B cell (primary cell): ENCODE measurements at regions not wholly inside any gene's neighbourhood (a gene's known extent, or its start where the extent isn't known, plus 50 kb on each side); places are given as distances from the start of the nearest gene placed in this dataset.

Experiments
- ATAC-seq: fragments of 200-7000 bp; cut with Tn5 transposase; one replicate; pipeline ENCODE4 v1.10.0; 2021; ENCODE audit warnings: low read depth, mild to moderate bottlenecking, moderate number of reproducible peaks, moderate library complexity
- CTCF ChIA-PET: fragments of 350-600 bp; sonication (Branson Sonifier 250); formaldehyde crosslinking; loops from one replicate; lab custom pipeline; 2021; ENCODE audit warnings: antibody characterized with exemption, inconsistent platforms; lab: Charles Lee
- POLR2A ChIA-PET: fragments of 350-600 bp; sonication (Branson Sonifier 250); formaldehyde crosslinking; loops from one replicate; lab custom pipeline; 2021; ENCODE audit warnings: antibody characterized with exemption; lab: Charles Lee
- DNase-seq: peaks from one replicate; pipeline ENCODE4 v3.0.0; 2013
- H2AFZ ChIP-seq: 2 replicates; pipeline ENCODE4 v1.6.1; 2012; ENCODE audit warnings: mild to moderate bottlenecking, low read depth, low read length; ENCODE audit not compliant: insufficient read depth, poor library complexity, severe bottlenecking
- H3K27ac ChIP-seq, 2 donors: 1 replicate in 1 of 2; 2 replicates in 1 of 2; pipeline ENCODE4 v1.5.1; 2012 to 2013; ENCODE audit warnings: low read length in 2 of 2, mild to moderate bottlenecking in 2 of 2, moderate library complexity in 1 of 2
- H3K27me3 ChIP-seq, 4 experiments: fragments of 200-600 bp in 1 of 4; sonication (generic) in 1 of 4; replicated peaks in 1 of 4; 1 replicate in 2 of 4; 2 replicates in 2 of 4; pipeline versions ENCODE4 v1.6.1 to v1.7.0; 2013 to 2016; ENCODE audit warnings: low read length in 3 of 4, mild to moderate bottlenecking in 2 of 4, mixed read lengths in 1 of 4, moderate library complexity in 1 of 4; ENCODE audit not compliant: insufficient read depth in 4 of 4, control insufficient read depth in 3 of 4; ENCODE audit errors: control extremely low read depth in 1 of 4
- H3K36me3 ChIP-seq, 2 experiments: replicated peaks in 1 of 2; 1 replicate in 1 of 2; 2 replicates in 1 of 2; pipeline versions ENCODE4 v1.6.1 to v1.7.1; 2013; ENCODE audit warnings: low read length in 1 of 2; ENCODE audit not compliant: insufficient read depth in 2 of 2, control insufficient read depth in 1 of 2; ENCODE audit errors: control extremely low read depth in 1 of 2, extremely low read depth in 1 of 2
- H3K4me1 ChIP-seq, 2 donors: fragments of 200-600 bp in 1 of 2; sonication (generic) in 1 of 2; 1 replicate in 1 of 2; 2 replicates in 1 of 2; pipeline versions ENCODE4 v1.5.1 to v1.6.1; 2013 to 2017; ENCODE audit warnings: low read length in 2 of 2; ENCODE audit not compliant: control insufficient read depth in 2 of 2, insufficient read depth in 2 of 2
- H3K4me2 ChIP-seq: replicated peaks from 2 replicates; pipeline ENCODE3; 2012; ENCODE audit warnings: mild to moderate bottlenecking, low read depth, low read length; ENCODE audit not compliant: poor library complexity, severe bottlenecking
- H3K4me3 ChIP-seq, 5 experiments: fragments of 200-600 bp in 1 of 5; sonication (generic) in 1 of 5; 1 replicate in 3 of 5; 2 replicates in 2 of 5; pipeline versions ENCODE4 v1.5.1 to v1.7.0; 2011 to 2016; ENCODE audit warnings: low read length in 4 of 5, mild to moderate bottlenecking in 4 of 5, low read depth in 2 of 5, control low read depth in 1 of 5, moderate library complexity in 1 of 5; ENCODE audit not compliant: insufficient read depth in 1 of 5; ENCODE audit errors: control extremely low read depth in 1 of 5, extremely low read depth in 1 of 5
- H3K79me2 ChIP-seq: fragments of 200-600 bp; sonication (generic); one replicate; pipeline ENCODE4 v1.6.0; 2016; ENCODE audit warnings: low read length; ENCODE audit not compliant: control insufficient read depth, insufficient read depth
- H3K9ac ChIP-seq: fragments of 200-600 bp; sonication (generic); 2 replicates; pipeline ENCODE4 v1.6.1; 2017; ENCODE audit warnings: mild to moderate bottlenecking, low read length, moderate library complexity
- H3K9me3 ChIP-seq, 3 donors: one replicate each; pipeline versions ENCODE4 v1.6.1 to v1.7.1; 2013; ENCODE audit warnings: low read length in 2 of 3; ENCODE audit not compliant: control insufficient read depth in 2 of 3, insufficient read depth in 1 of 3; ENCODE audit errors: control extremely low read depth in 1 of 3
- H4K20me1 ChIP-seq: 2 replicates; pipeline ENCODE4 v1.6.0; 2012; ENCODE audit warnings: mild to moderate bottlenecking, low read length; ENCODE audit not compliant: insufficient read depth, control insufficient read depth, poor library complexity, severe bottlenecking
- H3K27ac Mint-ChIP-seq: one replicate; pipeline ENCODE4 v1.8.0; 2021; ENCODE audit warnings: mixed read lengths
- H3K27me3 Mint-ChIP-seq: one replicate; pipeline ENCODE4 v1.8.0; 2021; ENCODE audit warnings: mixed read lengths
- H3K4me1 Mint-ChIP-seq: one replicate; pipeline ENCODE4 v1.8.0; 2021; ENCODE audit warnings: mixed read lengths
- H3K4me3 Mint-ChIP-seq: one replicate; pipeline ENCODE4 v1.8.0; 2021; ENCODE audit warnings: mixed read lengths
- H3K9me3 Mint-ChIP-seq: one replicate; pipeline ENCODE4 v1.8.0; 2022; ENCODE audit warnings: mixed read lengths; ENCODE audit not compliant: insufficient read depth
- EZH2 ChIP-seq: IDR thresholded peaks from 2 replicates; pipeline ENCODE4 v1.6.1; 2012; ENCODE audit warnings: borderline replicate concordance, low read depth, mild to moderate bottlenecking, moderate library complexity, low read length; ENCODE audit not compliant: insufficient read depth, poor library complexity, severe bottlenecking
- WGBS: methylation state at CpG from one replicate; pipeline ENCODE4 v1.1.5; 2013; ENCODE audit warnings: missing lambda C conversion rate; ENCODE audit not compliant: insufficient coverage; 5-methylcytosine and 5-hydroxymethylcytosine counted together
- intact Hi-C: fragments of 100-400 bp; cut with micrococcal nuclease; formaldehyde crosslinking; loops from one replicate; pipeline ENCODE4 v1.10.0; 2022
- TF ChIP-seq, protein P1 (sequence below): fragments of 200-600 bp; IDR thresholded peaks from one replicate; pipeline ENCODE4 v1.8.0; 2022; ENCODE audit warnings: antibody characterized with exemption, mild to moderate bottlenecking

DNA sequence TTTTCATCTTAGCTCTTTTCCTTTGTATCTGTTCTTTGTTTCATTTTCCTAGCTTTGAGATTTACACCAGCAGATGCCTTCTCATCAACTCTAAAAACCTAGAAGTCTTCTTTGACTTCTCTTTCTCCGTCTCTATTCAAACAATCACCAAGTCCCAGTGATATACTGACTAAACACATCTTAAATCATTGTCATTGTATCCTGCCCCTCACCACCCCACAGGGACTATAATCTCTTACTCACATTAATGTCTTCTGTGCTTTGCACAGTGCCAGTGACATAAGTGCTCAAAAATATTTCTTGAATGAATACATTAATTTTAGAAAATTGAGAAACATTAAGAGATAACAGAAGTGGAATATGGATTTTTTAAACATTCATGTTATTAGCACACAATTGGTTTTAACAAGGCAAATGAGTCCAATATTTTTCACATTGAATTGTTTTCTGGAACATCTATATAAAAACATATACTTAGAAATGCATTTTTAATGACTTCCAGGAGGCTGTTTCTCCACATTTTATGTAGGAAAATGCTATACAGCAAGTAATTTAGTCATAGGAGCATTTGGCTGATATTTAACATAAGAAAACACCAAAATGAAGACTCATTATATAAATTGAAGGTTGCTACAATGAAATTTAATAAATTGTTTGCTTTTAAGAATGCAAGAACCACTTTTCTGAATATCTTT is 472.8 kb upstream of the PRICKLE1 start:
- H3K27me3 Mint-ChIP-seq, result no peaks in the 10 kb centered on the region
- intact Hi-C loops, result no loop called here
- Histone ChIP-seq H3K27me3 (no peaks in the 10 kb centered on the region), H3K36me3 (no peaks in the 10 kb centered on the region), H3K4me1 (no peaks in the 10 kb centered on the region), H3K27ac (no peak overlapping the region), H3K9me3 (peaks cover 0 to 2% (median 0%) of the 10 kb centered on the region in 3 donors), H2AFZ (no peak overlapping the region), H4K20me1 (no peaks in the 10 kb centered on the region), H3K4me2 (no peak overlapping the region), H3K9ac (no peak overlapping the region), H3K79me2 (no peaks in the 10 kb centered on the region), H3K4me3 (no peak overlapping the region)
- H3K4me3 Mint-ChIP-seq, result no peak overlapping the region
- H3K9me3 Mint-ChIP-seq, result no peaks in the 10 kb centered on the region
- 100% methylated on average over 1 of the region's 1 CpG for WGBS
- H3K27ac Mint-ChIP-seq, result no peak overlapping the region
- H3K4me1 Mint-ChIP-seq, result no peaks in the 10 kb centered on the region
- POLR2A ChIA-PET, result no interaction called here
- TF ChIP-seq, protein P1, sequence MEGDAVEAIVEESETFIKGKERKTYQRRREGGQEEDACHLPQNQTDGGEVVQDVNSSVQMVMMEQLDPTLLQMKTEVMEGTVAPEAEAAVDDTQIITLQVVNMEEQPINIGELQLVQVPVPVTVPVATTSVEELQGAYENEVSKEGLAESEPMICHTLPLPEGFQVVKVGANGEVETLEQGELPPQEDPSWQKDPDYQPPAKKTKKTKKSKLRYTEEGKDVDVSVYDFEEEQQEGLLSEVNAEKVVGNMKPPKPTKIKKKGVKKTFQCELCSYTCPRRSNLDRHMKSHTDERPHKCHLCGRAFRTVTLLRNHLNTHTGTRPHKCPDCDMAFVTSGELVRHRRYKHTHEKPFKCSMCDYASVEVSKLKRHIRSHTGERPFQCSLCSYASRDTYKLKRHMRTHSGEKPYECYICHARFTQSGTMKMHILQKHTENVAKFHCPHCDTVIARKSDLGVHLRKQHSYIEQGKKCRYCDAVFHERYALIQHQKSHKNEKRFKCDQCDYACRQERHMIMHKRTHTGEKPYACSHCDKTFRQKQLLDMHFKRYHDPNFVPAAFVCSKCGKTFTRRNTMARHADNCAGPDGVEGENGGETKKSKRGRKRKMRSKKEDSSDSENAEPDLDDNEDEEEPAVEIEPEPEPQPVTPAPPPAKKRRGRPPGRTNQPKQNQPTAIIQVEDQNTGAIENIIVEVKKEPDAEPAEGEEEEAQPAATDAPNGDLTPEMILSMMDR, result no peak
- TF ChIP-seq EZH2, result no peak
- DNase-seq, result no peak
- no peak for ATAC-seq
- CTCF ChIA-PET, result no interaction called here

DNA sequence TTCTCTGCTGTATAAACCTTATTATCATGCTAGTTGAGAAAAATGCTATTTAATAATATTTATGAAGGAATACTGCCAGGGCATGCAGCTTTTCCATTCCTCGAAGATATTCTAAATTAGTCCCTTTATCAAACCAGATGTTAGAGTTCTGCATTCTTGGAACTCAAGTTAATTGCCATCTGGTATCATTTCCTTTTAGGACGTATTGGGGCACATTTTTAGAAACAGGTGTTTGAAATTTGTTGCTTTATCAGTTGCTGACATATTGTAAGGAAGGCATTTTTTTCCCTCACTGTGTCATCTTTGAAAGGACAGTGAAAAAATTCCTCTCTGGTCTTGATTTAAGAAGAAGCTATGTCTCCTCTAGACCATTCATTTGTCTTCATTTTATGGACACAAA is 471.2 kb upstream of the PRICKLE1 start:
- TF ChIP-seq, protein P1, result no peak
- no peak for TF ChIP-seq EZH2
- Mint-ChIP-seq H3K27me3 (no peaks in the 10 kb centered on the region), H3K27ac (no peak overlapping the region), H3K4me1 (no peaks in the 10 kb centered on the region), H3K9me3 (no peaks in the 10 kb centered on the region), H3K4me3 (no peak overlapping the region)
- ATAC-seq, result no peak
- ChIA-PET POLR2A (no interaction called here), CTCF (interaction anchor here (0.6 kb wide), 1 partner anchor 345 kb away, joined by 3 read pairs; no protein-coding TSS in a partner anchor)
- Histone ChIP-seq H2AFZ (no peak overlapping the region), H3K9ac (no peak overlapping the region), H3K4me2 (no peak overlapping the region), H3K79me2 (no peaks in the 10 kb centered on the region), H3K4me3 (no peak overlapping the region), H4K20me1 (no peaks in the 10 kb centered on the region), H3K27me3 (no peaks in the 10 kb centered on the region), H3K9me3 (peaks cover 0 to 2% (median 0%) of the 10 kb centered on the region in 3 donors), H3K36me3 (no peaks in the 10 kb centered on the region), H3K27ac (no peak overlapping the region), H3K4me1 (no peaks in the 10 kb centered on the region)
- no peak for DNase-seq
- intact Hi-C loops, result no loop called here
- WGBS, result no CpG with 5 or more reads among the region's 2 CpGs
